Endothelial cell of umbilical vein (primary cell): ENCODE measurements at regions not wholly inside any gene's neighbourhood (a gene's known extent, or its start where the extent isn't known, plus 50 kb on each side); places are given as distances from the start of the nearest gene placed in this dataset.

Source experiments
- BruUV-seq: library from RNA; stranded (reverse); fragments of 400-500 nt; replicated peaks from 2 replicates; lab custom pipeline; 2021; lab: Mats Ljungman, UMichigan
- CTCF ChIA-PET: fragments of 300-600, 350-600 bp; sonication (Branson Sonifier 250); formaldehyde crosslinking; loops from one replicate; lab custom pipeline; 2021; ENCODE audit warnings: antibody characterized with exemption, inconsistent platforms; lab: Charles Lee
- POLR2A ChIA-PET: fragments of 300-600, 350-600 bp; sonication (Branson Sonifier 250); formaldehyde crosslinking; loops from one replicate; lab custom pipeline; 2021; ENCODE audit warnings: antibody characterized with exemption, inconsistent platforms; lab: Charles Lee
- DNase-seq: peaks from one replicate; pipeline ENCODE4 v3.0.0-alpha.2; 2011; ENCODE audit warnings: low read depth, low spot score
- FAIRE-seq: peaks from 2 replicates; lab custom pipeline; 2011; peaks lifted over from hg19 to GRCh38; lab: Jason Lieb, UNC
- H2AFZ ChIP-seq: 2 replicates; pipeline ENCODE4 v1.6.0; 2012; ENCODE audit warnings: low read depth, low read length, control low read depth, inconsistent platforms
- H3K27ac ChIP-seq: 2 replicates; pipeline ENCODE4 v1.5.1; 2011; ENCODE audit warnings: low read depth, mild to moderate bottlenecking, control low read depth, low read length, moderate library complexity; ENCODE audit not compliant: insufficient read depth
- H3K27me3 ChIP-seq, 2 experiments: 2 replicates each; pipeline versions ENCODE4 v1.6.0 to v1.6.1; 2011; ENCODE audit warnings: low read length in 2 of 2, mixed read lengths in 1 of 2; ENCODE audit not compliant: control insufficient read depth in 2 of 2, insufficient read depth in 2 of 2
- H3K36me3 ChIP-seq, 2 experiments: 2 replicates in 1 of 2; 3 replicates in 1 of 2; pipeline ENCODE4 v1.5.1; 2011; ENCODE audit warnings: low read length in 2 of 2, mild to moderate bottlenecking in 1 of 2, moderate library complexity in 1 of 2; ENCODE audit not compliant: control insufficient read depth in 2 of 2, insufficient read depth in 2 of 2; ENCODE audit errors: extremely low read depth in 1 of 2
- H3K4me1 ChIP-seq: 3 replicates; pipeline ENCODE4 v1.5.1; 2011; ENCODE audit warnings: mild to moderate bottlenecking, low read length; ENCODE audit not compliant: control insufficient read depth, insufficient read depth; ENCODE audit errors: extremely low read depth
- H3K4me2 ChIP-seq: 2 replicates; pipeline ENCODE4 v1.6.1; 2011; ENCODE audit warnings: low read length, control low read depth, mixed read lengths; ENCODE audit not compliant: insufficient read depth
- H3K4me3 ChIP-seq, 3 experiments: fragments of 200-600 bp in 1 of 3; sonication (generic), shearing (Covaris generic) in 1 of 3; replicated peaks in 1 of 3; 2 replicates each; pipeline ENCODE4 v1.5.1; 2011 to 2016; ENCODE audit warnings: control low read depth in 3 of 3, low read length in 3 of 3, mild to moderate bottlenecking in 2 of 3, inconsistent platforms in 1 of 3, low read depth in 1 of 3, moderate library complexity in 1 of 3; ENCODE audit not compliant: insufficient read depth in 1 of 3
- H3K79me2 ChIP-seq: 2 replicates; pipeline ENCODE4 v1.6.0; 2012; ENCODE audit warnings: low read length, inconsistent platforms; ENCODE audit not compliant: control insufficient read depth, insufficient read depth
- H3K9ac ChIP-seq: replicated peaks from 2 replicates; pipeline ENCODE3; 2011; ENCODE audit warnings: low read length, control low read depth; ENCODE audit not compliant: insufficient read depth; ENCODE audit errors: extremely low read depth
- H3K9me1 ChIP-seq: replicated peaks from 3 replicates; pipeline ENCODE4 v1.6.0; 2011; ENCODE audit warnings: mild to moderate bottlenecking, low read length; ENCODE audit not compliant: control insufficient read depth, insufficient read depth; ENCODE audit errors: extremely low read depth
- H3K9me3 ChIP-seq: replicated peaks from 2 replicates; pipeline ENCODE4 v1.5.1; 2012; ENCODE audit warnings: low read length, inconsistent platforms; ENCODE audit not compliant: control insufficient read depth, insufficient read depth
- H4K20me1 ChIP-seq: replicated peaks from 2 replicates; pipeline ENCODE3; 2011; ENCODE audit warnings: mild to moderate bottlenecking, low read length; ENCODE audit not compliant: control insufficient read depth, insufficient read depth; ENCODE audit errors: extremely low read depth
- EZH2 ChIP-seq: IDR thresholded peaks from 2 replicates; pipeline ENCODE4 v1.6.1; 2012; ENCODE audit warnings: borderline replicate concordance, low read depth, mild to moderate bottlenecking, moderate library complexity, low read length, inconsistent platforms; ENCODE audit not compliant: severe bottlenecking
- FOS ChIP-seq: IDR thresholded peaks from 2 replicates; pipeline ENCODE4 v1.6.1; 2011; ENCODE audit warnings: mild to moderate bottlenecking, low read length, moderate library complexity, borderline replicate concordance; ENCODE audit not compliant: insufficient read depth
- GATA2 ChIP-seq: IDR thresholded peaks from 2 replicates; pipeline ENCODE4 v1.7.0; 2011; ENCODE audit warnings: low read depth, mild to moderate bottlenecking, moderate library complexity, mixed read lengths, low read length; ENCODE audit not compliant: insufficient read length, insufficient read depth
- JUN ChIP-seq: IDR thresholded peaks from 2 replicates; pipeline ENCODE4 v1.6.1; 2011; ENCODE audit warnings: borderline replicate concordance, low read depth; ENCODE audit not compliant: insufficient read length, insufficient read depth
- MYC ChIP-seq: IDR thresholded peaks from one replicate; pipeline ENCODE4 v1.6.1; 2011; ENCODE audit warnings: mild to moderate bottlenecking, low read depth, low read length
- POLR2A ChIP-seq: IDR thresholded peaks from 2 replicates; pipeline ENCODE4 v1.6.1; 2012; ENCODE audit warnings: low read depth, mild to moderate bottlenecking, control low read depth, low read length
- POLR2AphosphoS5 ChIP-seq: IDR thresholded peaks from 2 replicates; pipeline ENCODE4 v1.6.1; 2012; ENCODE audit warnings: low read depth, mild to moderate bottlenecking, control low read depth, low read length, moderate library complexity; ENCODE audit not compliant: insufficient read depth
- dilution Hi-C: fragments of 300-500 bp; cut with MboI; formaldehyde crosslinking; loops from one replicate; pipeline ENCODE4 v1.15.0; 2019; ENCODE audit warnings: low sequenced_read_pairs; ENCODE audit not compliant: extremely low pct_ligation_motif_present
- intact Hi-C: fragments of 100-400 bp; cut with micrococcal nuclease; formaldehyde crosslinking; loops from one replicate; pipeline ENCODE4 v1.10.0; 2022
- TF ChIP-seq, protein P1 (sequence below): IDR thresholded peaks from 2 replicates; pipeline ENCODE4 v1.6.1; 2011; ENCODE audit not compliant: insufficient read depth, insufficient read length
- TF ChIP-seq, protein P2 (sequence below), 2 donors: IDR thresholded peaks; 1 replicate in 1 of 2; 2 replicates in 1 of 2; pipeline ENCODE4 v1.5.1; 2011; ENCODE audit warnings: low read length in 2 of 2, mild to moderate bottlenecking in 2 of 2, moderate library complexity in 2 of 2, control low read depth in 1 of 2, inconsistent platforms in 1 of 2, low read depth in 1 of 2; ENCODE audit not compliant: insufficient read depth in 1 of 2; ENCODE audit errors: extremely low read depth in 1 of 2

DNA sequence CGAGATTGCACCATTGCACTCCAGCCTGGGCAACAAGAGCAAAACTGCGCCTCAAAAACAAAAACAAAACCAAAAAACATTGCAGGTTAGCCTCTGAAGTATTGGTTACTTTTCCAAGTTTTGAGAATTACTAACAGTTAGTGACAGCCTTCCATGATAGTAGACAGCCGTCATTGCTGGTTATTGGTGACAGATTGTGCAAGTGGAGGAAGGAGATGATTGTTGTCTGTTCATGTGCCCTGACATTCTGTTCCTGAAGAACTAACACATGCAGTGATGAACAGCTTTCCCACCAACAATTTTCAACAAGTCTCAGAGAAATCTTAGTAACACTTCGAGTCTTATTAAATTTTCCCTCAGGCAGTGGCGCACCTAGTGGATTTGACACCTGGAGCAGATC is 89.3 kb upstream of the NAP1L1 start:
- Histone ChIP-seq H3K36me3 (no peaks in the 10 kb centered on the region), H3K9me3 (no peaks in the 10 kb centered on the region), H3K9ac (no peak overlapping the region), H2AFZ (no peak overlapping the region), H3K27me3 (no peaks in the 10 kb centered on the region), H3K4me1 (no peaks in the 10 kb centered on the region), H3K79me2 (no peaks in the 10 kb centered on the region), H4K20me1 (no peaks in the 10 kb centered on the region), H3K4me2 (no peak overlapping the region), H3K9me1 (no peaks in the 10 kb centered on the region), H3K4me3 (no peak overlapping the region), H3K27ac (no peak overlapping the region)
- CTCF ChIA-PET = interaction anchor here (1.1 kb wide), 1 partner anchor 10 kb away, joined by 3 read pairs; no protein-coding TSS in a partner anchor
- dilution Hi-C loops = no loop called here
- BruUV-seq = no TSS peak
- no peak for TF ChIP-seq FOS
- TF ChIP-seq MYC = no peak
- no peak for TF ChIP-seq GATA2
- TF ChIP-seq, protein P1, sequence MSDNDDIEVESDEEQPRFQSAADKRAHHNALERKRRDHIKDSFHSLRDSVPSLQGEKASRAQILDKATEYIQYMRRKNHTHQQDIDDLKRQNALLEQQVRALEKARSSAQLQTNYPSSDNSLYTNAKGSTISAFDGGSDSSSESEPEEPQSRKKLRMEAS = no peak
- TF ChIP-seq, protein P2, sequence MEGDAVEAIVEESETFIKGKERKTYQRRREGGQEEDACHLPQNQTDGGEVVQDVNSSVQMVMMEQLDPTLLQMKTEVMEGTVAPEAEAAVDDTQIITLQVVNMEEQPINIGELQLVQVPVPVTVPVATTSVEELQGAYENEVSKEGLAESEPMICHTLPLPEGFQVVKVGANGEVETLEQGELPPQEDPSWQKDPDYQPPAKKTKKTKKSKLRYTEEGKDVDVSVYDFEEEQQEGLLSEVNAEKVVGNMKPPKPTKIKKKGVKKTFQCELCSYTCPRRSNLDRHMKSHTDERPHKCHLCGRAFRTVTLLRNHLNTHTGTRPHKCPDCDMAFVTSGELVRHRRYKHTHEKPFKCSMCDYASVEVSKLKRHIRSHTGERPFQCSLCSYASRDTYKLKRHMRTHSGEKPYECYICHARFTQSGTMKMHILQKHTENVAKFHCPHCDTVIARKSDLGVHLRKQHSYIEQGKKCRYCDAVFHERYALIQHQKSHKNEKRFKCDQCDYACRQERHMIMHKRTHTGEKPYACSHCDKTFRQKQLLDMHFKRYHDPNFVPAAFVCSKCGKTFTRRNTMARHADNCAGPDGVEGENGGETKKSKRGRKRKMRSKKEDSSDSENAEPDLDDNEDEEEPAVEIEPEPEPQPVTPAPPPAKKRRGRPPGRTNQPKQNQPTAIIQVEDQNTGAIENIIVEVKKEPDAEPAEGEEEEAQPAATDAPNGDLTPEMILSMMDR (IDR thresholded peaks at IDR 0.05; ENCODE audit: extremely low read depth in 1 of 2, insufficient read depth in 1 of 2, low read depth in 1 of 2, low read length in 2 of 2) = no peak
- no peak for TF ChIP-seq EZH2
- no peak for TF ChIP-seq JUN
- no peak for TF ChIP-seq POLR2AphosphoS5
- no peak for TF ChIP-seq POLR2A
- DNase-seq (no peak), FAIRE-seq (no peak)
- intact Hi-C loops = no loop called here
- POLR2A ChIA-PET = no interaction called here
